IPS-18a (cell line): ENCODE measurements at regions not wholly inside any gene's neighbourhood (a gene's known extent, or its start where the extent isn't known, plus 50 kb on each side); places are given as distances from the start of the nearest gene placed in this dataset.
"Not testable (repeated sequence)": the region's sequence is repeated elsewhere in the genome, so short reads cannot be mapped to it uniquely, and the experiment has no call there.

Source experiments
- H3K27ac ChIP-seq: one replicate; pipeline ENCODE4 v1.5.1; 2013; ENCODE audit warnings: low read length
- H3K27me3 ChIP-seq: one replicate; pipeline ENCODE4 v1.6.1; 2013; ENCODE audit warnings: mild to moderate bottlenecking, low read length; ENCODE audit not compliant: control insufficient read depth, insufficient read depth
- H3K36me3 ChIP-seq: one replicate; pipeline ENCODE4 v1.6.1; 2013; ENCODE audit warnings: low read depth, low read length; ENCODE audit not compliant: control insufficient read depth
- H3K4me1 ChIP-seq: one replicate; pipeline ENCODE4 v1.6.1; 2013; ENCODE audit warnings: low read depth, low read length; ENCODE audit not compliant: control insufficient read depth
- H3K4me3 ChIP-seq: one replicate; pipeline ENCODE4 v1.5.1; 2013; ENCODE audit warnings: low read length
- H3K9ac ChIP-seq: one replicate; pipeline ENCODE4 v1.6.1; 2013; ENCODE audit warnings: mild to moderate bottlenecking, low read length, moderate library complexity
- H3K9me3 ChIP-seq: one replicate; pipeline ENCODE4 v1.6.1; 2013; ENCODE audit warnings: low read depth, low read length; ENCODE audit not compliant: control insufficient read depth

DNA sequence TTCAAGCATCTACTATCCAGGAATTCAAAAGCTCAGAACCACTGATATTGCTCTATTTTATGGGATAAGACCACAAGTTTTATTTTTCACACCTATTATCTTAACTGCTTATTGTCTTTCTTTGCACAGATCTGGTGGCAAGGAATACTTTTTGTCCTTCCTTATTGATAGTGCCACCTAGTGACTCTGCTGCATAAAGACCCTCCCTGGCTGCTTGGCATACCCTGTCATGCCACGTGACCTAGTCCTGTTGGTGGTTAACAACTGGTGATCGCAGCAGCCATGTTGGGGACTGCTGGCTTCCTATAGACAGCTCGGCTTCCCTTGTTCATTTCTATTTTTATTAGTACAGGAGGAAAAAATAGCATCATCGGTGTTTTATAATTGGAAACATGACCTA lies 236.3 kb downstream of the MEX3B start:
- no peaks in the 10 kb centered on the region for H3K27me3 ChIP-seq
- H3K27ac ChIP-seq = no peak overlapping the region
- H3K4me1 ChIP-seq = no peaks in the 10 kb centered on the region
- no peaks in the 10 kb centered on the region for H3K36me3 ChIP-seq
- H3K9me3 ChIP-seq = no peaks in the 10 kb centered on the region
- no peak overlapping the region for H3K9ac ChIP-seq
- no peak overlapping the region for H3K4me3 ChIP-seq

DNA sequence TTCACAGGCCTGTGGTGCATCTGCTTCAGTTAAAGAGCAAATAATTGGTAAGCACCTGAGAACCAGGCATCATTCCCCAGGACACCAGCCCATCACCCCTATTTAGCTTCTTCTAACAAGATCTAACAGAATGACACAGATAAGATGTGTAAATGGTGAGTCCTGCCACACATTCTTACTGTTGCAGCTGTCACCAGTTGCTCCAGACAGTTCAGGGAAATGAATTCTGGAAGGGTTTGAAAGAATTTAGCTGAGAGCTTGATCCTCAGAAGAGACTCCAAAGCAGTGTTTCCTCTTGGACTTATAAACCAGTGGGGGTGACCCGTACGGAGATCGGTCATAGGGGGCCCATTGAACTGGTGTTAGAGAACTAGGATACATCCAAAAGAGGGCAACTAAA lies 238.0 kb downstream of the MEX3B start:
- Histone ChIP-seq H3K4me1 (no peaks in the 10 kb centered on the region), H3K9me3 (no peaks in the 10 kb centered on the region), H3K27ac (no peak overlapping the region), H3K27me3 (no peaks in the 10 kb centered on the region), H3K9ac (no peak overlapping the region), H3K36me3 (no peaks in the 10 kb centered on the region), H3K4me3 (no peak overlapping the region)

DNA sequence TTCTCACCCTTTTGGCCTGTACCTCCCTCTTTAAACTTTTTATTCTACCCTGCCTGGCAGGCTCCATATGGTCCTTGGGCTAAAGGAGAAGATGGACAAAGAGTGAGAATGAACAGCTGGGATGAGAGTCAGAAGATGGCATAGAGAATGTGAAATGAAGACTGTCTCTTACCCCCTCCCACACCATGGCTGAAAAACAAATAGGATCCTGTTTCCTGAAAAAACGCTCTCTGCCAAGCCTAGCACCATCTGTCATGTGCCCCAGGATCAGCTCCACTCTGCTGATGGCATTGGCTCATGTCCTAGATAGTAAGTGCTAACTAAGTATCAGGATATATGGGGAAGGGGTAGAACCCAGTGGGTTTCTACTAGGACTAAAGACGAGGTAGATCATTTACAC lies 238.6 kb downstream of the MEX3B start:
- Histone ChIP-seq H3K4me3 (no peak overlapping the region), H3K27me3 (no peaks in the 10 kb centered on the region), H3K36me3 (no peaks in the 10 kb centered on the region), H3K4me1 (no peaks in the 10 kb centered on the region), H3K9me3 (no peaks in the 10 kb centered on the region), H3K27ac (no peak overlapping the region), H3K9ac (no peak overlapping the region)

DNA sequence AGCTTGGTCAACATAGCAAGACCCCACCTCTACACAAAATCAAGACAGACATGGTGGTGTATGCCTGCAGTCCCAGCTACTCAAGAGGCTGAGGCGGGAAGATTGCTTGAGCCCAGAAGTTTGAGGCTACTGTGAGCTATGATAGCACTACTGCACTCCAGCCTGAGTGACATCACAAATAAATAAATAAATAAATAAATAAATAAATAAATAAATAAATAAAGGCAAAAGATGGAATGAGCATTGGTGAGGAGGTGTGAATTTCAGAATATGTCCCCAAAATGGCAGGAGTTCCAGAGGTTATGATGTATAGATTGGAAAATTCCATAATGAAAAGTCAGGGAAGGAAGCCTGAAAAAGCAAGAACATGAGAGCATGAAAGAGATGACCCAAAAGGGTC lies 249.9 kb downstream of the MEX3B start:
- no peaks in the 10 kb centered on the region for H3K36me3 ChIP-seq
- H3K27me3 ChIP-seq = no peaks in the 10 kb centered on the region
- no peak overlapping the region for H3K27ac ChIP-seq
- H3K9me3 ChIP-seq = no peaks in the 10 kb centered on the region
- H3K4me1 ChIP-seq = peaks cover 24% of the 10 kb centered on the region
- H3K9ac ChIP-seq = no peak overlapping the region
- no peak overlapping the region for H3K4me3 ChIP-seq

DNA sequence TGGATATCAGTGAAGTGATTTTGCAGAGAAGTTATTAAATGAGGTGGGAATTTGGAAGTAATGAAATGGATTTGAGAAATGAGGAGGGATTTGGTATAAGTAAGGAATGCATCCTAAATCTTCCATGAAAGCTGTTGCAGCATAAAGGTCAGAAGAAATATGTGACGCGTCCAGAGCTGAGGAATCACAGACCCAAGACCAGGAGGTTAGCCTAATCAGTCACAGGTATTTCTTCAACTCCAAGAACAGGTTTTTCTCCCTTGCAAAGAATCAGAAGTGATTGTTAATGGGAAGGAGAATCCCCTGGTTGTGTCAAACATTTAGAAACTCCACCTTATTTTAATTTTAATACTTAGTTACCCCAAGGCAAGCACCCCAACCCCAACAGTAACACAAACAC lies 253.2 kb downstream of the MEX3B start:
- H3K27ac ChIP-seq = no peak overlapping the region
- H3K36me3 ChIP-seq = no peaks in the 10 kb centered on the region
- H3K4me3 ChIP-seq = no peak overlapping the region
- H3K9ac ChIP-seq = no peak overlapping the region
- H3K9me3 ChIP-seq = no peaks in the 10 kb centered on the region
- H3K4me1 ChIP-seq = peaks cover 32% of the 10 kb centered on the region
- H3K27me3 ChIP-seq = no peaks in the 10 kb centered on the region

DNA sequence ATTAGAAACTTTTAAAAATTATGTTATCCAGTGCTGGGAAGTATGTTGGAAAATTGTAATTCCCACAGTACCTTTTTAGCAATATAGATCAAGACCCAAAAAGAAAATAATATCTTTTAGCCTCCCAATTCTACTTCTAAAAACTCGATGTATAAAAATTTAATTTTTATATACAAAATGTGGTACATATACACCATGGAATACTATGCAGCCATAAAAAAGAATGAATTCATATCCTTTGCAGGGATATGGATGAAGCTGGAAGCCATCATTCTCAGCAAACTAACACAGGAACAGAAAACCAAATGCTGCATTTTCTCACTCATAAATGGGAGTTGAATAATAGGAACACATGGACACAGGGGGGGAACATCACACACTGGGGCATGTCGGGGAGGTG lies 254.5 kb downstream of the MEX3B start:
- H3K9me3 ChIP-seq, H3K27me3 ChIP-seq: not testable (repeated sequence)

DNA sequence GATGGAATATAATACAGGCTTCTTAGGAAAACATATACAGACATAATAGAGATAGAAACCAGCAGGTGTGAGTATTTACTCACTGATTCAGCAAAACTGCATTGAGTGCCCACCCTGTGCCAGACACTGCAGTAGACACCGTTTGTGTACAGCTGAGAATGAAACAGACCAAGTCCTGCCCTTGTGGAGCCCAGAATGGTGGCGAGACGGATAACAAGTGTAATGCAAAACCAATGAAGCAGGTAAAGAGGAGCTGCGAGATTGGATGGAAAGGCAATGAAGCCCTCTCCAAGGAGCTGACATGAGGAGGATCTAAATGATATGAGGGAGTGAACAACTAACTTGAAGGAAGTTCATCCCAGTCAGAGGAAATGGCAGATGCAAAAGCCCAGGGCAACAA lies 256.4 kb downstream of the MEX3B start:
- Histone ChIP-seq H3K4me3 (no peak overlapping the region), H3K36me3 (peaks cover 3% of the 10 kb centered on the region), H3K27ac (no peak overlapping the region), H3K9ac (no peak overlapping the region), H3K27me3 (no peaks in the 10 kb centered on the region), H3K9me3 (no peaks in the 10 kb centered on the region), H3K4me1 (peaks cover 20% of the 10 kb centered on the region)

More for the DNA sequence above, 254.5 kb downstream of the MEX3B start:
- H3K4me1 ChIP-seq = peaks cover 27% of the 10 kb centered on the region
- H3K4me3 ChIP-seq, H3K9ac ChIP-seq, H3K27ac ChIP-seq, H3K36me3 ChIP-seq: not testable (repeated sequence)

DNA sequence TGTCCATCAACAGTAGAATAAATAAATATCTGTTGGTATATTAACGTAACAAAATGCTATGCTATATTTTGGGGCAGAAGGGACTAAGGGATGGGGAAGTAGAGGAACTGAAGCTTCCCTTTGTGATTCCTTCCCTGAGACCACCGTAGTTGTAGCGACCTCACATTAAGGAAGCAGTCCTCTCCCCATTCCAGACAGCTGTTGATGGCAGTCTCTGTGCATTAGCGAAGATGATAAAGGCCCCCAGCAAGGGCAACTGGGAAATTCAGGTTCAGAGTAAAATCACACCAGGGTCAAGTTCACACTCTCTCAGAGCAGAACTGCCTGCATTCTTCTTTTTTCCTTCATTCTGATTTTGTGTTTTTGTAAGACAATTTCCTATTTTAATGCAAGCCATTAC lies 259.0 kb downstream of the MEX3B start:
- Histone ChIP-seq H3K27me3 (no peaks in the 10 kb centered on the region), H3K9me3 (no peaks in the 10 kb centered on the region), H3K4me3 (no peak overlapping the region), H3K36me3 (peaks cover 3% of the 10 kb centered on the region), H3K27ac (no peak overlapping the region), H3K4me1 (peaks cover 8% of the 10 kb centered on the region), H3K9ac (no peak overlapping the region)

DNA sequence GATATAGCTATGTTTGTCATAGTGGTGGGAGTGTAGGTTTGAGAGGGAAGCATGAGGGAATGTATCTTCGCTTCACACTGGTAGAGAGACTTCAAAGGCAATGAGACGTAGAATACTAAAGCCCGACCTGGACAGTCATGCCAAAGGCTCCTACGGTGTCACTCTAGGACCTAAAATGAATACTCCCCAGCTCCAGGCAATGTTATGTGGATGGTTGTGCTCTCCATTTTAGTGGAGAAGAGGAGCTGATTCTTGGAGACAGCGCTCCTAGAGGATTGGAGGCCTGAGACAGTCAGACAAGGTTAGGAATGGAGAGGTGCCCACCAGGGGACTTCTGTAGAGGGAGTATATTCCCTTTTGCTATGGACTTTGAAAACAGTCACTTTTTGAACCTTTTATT lies 260.1 kb downstream of the MEX3B start:
- no peak overlapping the region for H3K9ac ChIP-seq
- no peak overlapping the region for H3K27ac ChIP-seq
- H3K4me3 ChIP-seq = no peak overlapping the region
- peaks cover 3% of the 10 kb centered on the region for H3K36me3 ChIP-seq
- H3K4me1 ChIP-seq = peaks cover 8% of the 10 kb centered on the region
- no peaks in the 10 kb centered on the region for H3K27me3 ChIP-seq
- H3K9me3 ChIP-seq = no peaks in the 10 kb centered on the region

DNA sequence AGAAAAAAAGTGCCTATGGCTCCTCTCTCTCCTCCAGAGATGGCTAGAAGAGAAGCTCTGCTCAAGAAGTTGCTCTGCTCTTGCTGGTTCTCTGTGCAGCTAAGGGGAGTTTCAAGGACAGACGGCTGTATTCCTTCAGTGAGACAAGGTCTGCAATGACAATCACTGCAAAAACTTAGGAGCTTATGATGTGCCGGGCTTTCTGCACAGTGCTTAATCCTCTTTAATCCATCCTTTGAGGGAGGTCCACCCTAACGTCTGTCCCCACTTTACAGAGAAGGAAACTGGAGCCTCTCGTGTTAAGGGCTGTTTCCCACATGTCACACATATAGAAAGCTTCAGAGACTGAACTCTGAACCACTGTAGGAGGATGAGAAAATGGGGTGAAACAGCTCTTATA lies 260.6 kb downstream of the MEX3B start:
- H3K27me3 ChIP-seq = no peaks in the 10 kb centered on the region
- H3K27ac ChIP-seq = no peak overlapping the region
- no peak overlapping the region for H3K9ac ChIP-seq
- H3K9me3 ChIP-seq = no peaks in the 10 kb centered on the region
- H3K36me3 ChIP-seq = peaks cover 3% of the 10 kb centered on the region
- H3K4me3 ChIP-seq = no peak overlapping the region
- H3K4me1 ChIP-seq = peaks cover 8% of the 10 kb centered on the region

DNA sequence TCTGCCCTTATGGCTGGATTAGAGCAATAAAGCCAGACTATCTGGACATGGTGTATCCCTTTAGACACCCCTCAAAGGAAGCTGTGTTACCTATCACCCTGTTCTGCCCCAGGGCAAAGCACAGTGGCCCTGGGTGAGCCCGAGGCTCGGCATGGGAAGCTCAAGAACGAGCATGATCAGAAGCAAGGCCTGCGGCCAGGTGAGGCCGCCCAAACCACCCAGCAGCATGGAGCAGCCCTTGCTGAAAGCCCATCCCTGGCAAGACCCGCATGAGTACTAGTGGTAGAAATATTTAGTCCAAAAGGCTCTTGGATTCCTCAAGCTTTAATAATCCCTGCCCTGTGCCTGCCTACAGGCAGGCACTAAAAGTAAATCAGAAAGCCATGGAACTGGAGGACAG lies 261.1 kb downstream of the MEX3B start:
- Histone ChIP-seq H3K4me3 (no peak overlapping the region), H3K27me3 (no peaks in the 10 kb centered on the region), H3K27ac (no peak overlapping the region), H3K9me3 (no peaks in the 10 kb centered on the region), H3K36me3 (peaks cover 3% of the 10 kb centered on the region), H3K9ac (no peak overlapping the region), H3K4me1 (peaks cover 8% of the 10 kb centered on the region)

DNA sequence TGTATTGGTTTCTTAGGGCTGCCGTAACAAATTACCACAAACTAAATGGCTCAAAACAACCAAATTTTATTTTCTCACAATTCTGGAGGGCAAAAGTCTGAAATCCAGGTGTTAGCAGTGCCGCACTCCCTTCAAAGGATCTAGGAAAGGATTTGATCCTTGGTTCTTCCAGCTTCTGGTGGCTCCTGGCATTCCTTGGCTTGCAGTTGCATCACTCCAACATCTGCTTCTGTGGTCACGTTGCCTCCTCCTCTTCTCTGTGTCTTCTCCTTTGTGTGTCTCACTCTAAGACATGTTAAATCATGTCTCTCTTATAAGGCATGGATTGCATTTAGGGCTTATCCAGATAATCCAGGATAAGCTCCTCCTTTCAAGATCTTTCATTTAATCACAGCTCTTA lies 262.2 kb downstream of the MEX3B start:
- H3K4me3 ChIP-seq = no peak overlapping the region

More for the DNA sequence above, 262.2 kb downstream of the MEX3B start:
- H3K9me3 ChIP-seq = no peaks in the 10 kb centered on the region
- H3K4me1 ChIP-seq = no peaks in the 10 kb centered on the region
- peaks cover 3% of the 10 kb centered on the region for H3K36me3 ChIP-seq
- H3K27ac ChIP-seq = no peak overlapping the region
- H3K9ac ChIP-seq = no peak overlapping the region
- H3K27me3 ChIP-seq = no peaks in the 10 kb centered on the region
